Glomerular visceral epithelial cell (primary cell): ENCODE measurements at regions not wholly inside any gene's neighbourhood (a gene's known extent, or its start where the extent isn't known, plus 50 kb on each side); places are given as distances from the start of the nearest gene placed in this dataset.
A peak's percentile ranks its signal among the peaks of the same experiment; 100 is the strongest.
"Not testable (repeated sequence)": the region's sequence is repeated elsewhere in the genome, so short reads cannot be mapped to it uniquely, and the experiment has no call there.

Experiments used
- DNase-seq: peaks from one replicate; pipeline ENCODE4 v3.0.0-alpha.2; 2016; ENCODE audit errors: extremely low spot score

DNA sequence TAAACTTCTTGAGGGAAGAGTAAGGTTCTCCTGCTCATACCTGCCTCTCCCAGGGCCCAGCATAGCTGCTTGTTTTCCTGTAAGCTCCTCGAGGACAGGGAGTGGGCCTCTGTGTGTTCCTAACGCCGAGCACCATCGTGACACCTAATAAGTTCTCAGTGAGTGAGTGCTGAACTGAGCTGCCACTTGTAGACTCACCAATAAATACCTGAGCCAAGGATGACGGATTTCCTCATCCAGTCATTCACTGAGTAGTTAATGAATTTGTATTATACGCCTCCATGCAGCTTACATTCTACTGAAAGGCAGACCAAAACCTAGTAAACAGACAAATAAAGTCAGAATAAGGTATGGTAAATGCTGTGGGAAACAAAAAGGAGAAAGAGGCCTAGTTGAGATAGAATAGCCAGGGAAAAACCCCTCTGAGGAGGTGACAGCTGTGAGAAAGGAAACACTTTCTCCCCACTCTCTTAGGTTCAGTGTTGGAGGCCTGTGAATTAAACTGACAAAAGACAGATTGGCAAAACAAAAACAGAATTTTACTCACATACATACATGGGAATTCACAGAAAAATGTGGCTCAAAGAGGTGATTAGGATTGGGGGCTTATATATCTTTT lies 138.6 kb downstream of the B3GNT2 start:
- DNase-seq: no peak

DNA sequence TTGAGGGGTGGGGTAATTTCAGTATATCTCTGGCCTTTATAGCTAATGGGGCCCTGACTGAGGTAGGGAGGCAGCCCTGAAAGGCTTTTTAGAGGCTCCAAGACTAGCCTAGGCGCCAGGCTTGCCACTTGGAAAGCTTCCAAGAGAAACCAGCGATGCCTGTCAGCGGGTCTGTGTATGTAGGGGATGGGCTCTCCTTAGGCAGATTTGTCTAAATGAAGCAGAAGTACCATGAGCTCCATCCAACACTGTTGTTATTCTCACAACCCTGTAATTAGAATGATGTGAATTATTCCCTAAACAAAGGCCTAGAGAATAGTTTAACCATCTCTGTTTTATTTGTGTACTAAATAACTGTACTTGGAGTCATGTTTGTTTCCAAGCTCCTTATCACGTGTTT lies 138.1 kb downstream of the B3GNT2 start:
- peak; percentile 7 for DNase-seq

DNA sequence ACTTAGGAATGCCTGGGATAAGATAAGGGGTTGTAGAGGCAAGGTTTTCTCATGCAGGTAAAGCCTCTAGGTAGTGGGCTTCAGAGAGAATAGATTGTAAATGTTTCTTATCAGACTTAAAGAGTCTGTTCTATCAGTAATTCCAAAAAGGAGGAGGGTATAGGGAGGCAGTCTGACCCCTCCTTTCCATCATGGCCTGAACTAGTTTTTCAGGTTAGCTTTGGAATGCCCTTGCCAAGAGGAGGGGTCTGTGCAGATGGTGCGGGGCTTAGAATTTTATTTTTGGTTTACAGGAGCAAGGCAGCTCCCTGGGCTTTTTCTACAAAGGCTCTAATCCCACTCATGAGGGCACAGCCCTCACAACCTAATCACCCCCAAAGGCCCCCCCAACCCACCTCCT lies 135.0 kb downstream of the B3GNT2 start:
- no peak for DNase-seq

DNA sequence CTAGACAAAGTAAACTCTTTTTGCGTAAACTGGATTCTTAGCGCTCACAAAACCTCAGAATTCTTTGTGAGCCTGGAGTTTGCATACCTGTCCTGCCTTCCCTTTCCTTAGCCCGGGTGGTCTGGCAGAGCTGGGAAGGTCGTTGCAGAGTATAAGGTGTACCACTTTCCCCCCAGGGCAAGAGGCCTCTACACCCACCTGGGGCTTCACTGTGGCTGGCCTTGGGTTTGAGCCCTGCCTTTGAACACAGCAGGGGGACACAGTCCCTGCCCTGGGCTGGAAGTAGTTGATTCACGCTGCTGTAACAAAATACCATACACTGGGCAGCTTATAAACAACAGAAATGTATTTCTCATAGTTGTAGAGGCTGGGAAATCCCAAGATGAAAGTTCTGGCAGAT lies 133.9 kb downstream of the B3GNT2 start:
- no peak for DNase-seq

DNA sequence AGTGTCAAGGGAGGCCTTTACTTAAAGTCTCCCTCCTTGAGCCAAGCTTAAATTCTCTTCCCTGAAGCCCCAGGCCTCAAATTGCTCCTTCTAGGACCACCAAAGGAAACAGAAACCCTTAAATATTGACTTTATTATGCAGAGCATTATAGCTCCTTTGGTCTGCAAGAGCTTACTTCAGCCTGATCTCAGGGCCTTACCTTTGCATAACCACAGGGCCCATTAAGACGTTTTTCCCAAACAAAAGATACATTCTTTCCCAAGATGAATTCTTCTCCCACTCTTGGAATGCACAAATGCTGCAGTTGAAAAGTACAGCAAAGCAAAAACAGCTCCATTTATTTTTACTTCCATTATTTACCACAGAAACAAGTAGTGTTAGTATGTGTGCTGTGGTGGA lies 130.8 kb downstream of the B3GNT2 start:
- no peak for DNase-seq

DNA sequence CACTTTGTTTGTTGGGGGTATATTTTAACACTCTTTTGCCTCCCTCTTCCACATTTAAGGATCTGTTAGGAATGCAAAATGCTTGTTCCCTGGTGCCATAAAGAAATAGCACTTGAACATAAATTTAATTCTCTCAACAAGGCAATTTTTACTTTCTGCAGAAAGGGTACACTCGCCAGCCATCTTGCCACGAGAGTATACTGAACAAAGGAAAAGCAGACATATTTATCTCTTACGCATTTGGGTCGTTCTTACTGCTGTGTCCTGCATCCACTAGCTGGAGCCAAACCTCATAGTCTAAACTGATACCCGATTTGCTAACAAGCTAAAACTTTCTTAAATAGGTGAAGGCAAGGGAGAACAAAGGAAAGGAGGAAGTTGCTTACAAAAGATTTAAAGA lies 129.5 kb downstream of the B3GNT2 start:
- no peak for DNase-seq

DNA sequence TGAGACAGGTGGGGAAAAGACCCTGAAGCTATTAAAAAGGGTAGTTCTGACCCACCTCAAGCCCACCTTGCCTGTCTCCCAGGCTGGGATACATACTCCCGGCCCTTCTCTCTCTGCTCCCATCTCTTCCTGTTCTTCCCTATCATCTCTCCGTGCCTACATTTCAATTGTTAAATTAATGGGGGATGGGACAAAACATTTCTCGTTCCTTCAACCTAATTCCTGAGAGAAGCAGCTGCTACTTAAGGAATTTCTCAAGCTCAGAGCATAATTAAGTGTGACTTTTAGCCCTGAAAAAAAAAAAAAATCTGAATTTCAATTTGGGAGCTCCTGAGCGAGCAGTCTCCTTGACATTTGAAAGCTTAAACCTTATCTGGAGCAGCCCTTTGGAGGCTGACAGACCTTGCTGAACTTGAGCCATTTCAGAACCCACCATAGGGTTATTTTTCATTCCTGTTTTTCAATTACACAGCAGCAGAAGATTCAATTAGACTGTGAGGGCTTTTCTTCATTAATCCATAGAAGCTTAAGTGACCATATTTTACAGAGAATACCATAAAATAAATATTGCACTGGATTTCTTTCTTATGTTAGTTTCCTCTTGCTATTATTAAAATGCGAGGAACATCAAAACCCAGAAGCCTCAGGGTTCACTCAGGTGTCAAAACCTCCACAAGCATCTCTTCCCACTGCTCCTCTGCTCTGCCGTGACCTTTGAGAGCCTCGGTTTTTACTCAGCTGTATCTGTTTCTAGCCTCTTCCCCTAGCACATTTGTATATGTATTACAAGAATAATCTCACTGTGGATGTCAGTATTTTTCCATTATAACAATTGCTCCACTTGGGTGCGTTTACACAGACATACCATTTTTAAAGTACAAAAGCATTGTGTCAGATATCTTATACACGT lies 125.7 kb downstream of the B3GNT2 start:
- no peak for DNase-seq

DNA sequence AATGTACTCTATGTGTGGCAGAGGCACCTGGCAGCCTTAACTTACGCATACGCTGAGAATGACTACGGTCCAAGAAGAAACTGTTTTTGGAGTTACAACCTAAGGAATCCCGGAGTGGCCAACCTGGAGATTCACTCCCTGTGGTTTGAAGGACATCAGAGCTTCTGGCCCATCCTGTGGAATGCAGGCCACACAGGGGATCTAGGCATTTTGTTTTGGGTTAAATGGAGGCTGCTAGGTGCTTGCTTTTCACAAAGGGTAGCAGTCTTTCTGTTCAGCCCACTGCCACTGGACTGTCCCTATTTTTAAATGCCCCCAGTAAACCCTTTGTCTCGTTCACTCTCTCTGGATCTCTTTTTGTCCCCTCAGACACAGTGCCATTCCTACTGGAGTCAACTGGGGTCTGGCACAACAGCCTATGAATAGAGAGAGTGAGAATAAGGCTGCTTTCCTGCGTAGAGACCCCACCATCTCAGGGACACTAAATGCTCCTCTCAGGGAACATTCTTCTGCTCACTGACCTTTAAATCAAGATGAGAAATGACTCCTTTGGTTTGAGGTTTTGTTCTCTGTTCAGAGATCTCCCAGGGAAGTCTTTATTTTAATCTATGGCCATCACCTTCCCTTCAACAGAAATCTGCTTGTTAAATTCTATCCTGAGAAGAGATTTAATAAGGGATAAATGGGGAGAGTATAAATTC lies 124.9 kb downstream of the B3GNT2 start:
- no peak for DNase-seq

DNA sequence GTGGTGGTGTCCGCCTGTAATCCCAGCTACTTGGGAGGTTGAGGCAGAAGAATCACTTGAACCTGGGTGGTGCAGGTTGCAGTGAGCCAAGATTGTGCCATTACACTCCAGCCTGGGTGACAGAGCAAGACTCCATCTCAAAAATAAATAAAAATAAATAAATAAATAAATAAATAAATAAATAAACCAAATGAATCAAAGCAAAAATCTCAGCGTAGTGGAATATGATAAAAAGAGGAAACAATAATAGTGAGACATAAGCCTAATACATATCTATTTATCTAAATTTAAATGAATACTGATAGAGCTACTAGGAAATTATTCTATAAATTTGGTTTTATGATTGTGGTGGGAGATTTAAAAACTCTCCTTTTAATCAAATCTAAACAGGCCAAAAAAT lies 124.2 kb downstream of the B3GNT2 start:
- DNase-seq: not testable (repeated sequence)

DNA sequence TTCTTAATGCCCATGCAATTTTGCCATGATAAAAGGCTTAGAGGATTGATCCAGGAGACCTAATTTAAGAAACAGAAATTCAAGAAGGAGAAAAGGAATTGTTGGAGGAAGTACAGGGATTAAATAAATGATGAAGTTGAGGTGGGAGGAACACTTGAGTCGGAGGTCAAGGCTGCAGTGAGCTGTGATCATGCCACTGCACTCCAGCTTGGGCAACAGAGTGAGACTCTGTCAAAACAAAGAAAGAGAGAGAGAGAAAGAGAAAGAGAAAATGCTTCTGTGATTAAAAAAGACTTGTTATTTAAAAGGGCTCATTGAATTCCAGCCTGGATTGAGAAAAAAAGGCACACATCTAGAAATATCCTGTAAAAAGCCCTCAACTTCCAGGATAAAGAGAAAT lies 123.2 kb downstream of the B3GNT2 start:
- DNase-seq: no peak

DNA sequence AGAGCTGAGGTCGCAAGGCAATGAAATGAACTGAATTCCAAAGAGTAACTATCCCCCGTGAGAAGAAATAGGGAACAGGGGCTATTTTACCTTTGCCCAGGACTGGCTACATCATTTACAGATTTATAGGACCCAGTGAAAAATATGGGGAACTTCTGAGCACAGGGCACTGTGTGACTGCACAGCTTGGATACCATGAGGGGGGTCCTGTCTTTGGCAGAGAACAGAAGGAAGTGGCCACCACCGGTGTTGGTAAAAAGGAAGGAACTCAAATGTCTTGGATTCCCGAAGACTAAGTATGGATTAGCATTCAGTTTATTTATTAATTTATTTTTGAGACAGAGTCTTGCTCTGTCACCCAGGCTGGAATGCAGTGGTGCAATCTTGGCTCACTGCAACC lies 119.6 kb downstream of the B3GNT2 start:
- no peak for DNase-seq

DNA sequence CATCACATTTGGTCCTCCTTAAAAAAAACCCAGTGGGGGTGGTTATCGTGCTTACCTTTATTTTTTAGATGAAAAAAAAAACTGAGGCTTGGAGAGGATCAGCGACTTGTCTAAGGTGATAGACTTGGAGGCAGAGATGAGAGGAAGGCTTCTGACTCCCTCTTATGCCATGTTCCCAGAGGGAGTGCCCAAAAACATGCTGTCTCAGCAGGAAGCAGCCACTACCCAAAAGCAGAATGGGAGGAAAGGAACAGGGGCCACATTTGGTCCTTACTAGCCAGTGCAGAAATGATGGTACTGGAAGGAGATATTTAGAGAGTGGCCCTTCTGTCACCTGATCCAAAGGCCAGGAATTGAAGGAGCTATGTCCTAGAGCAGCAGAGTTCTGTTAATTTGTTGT lies 118.4 kb downstream of the B3GNT2 start:
- no peak for DNase-seq

DNA sequence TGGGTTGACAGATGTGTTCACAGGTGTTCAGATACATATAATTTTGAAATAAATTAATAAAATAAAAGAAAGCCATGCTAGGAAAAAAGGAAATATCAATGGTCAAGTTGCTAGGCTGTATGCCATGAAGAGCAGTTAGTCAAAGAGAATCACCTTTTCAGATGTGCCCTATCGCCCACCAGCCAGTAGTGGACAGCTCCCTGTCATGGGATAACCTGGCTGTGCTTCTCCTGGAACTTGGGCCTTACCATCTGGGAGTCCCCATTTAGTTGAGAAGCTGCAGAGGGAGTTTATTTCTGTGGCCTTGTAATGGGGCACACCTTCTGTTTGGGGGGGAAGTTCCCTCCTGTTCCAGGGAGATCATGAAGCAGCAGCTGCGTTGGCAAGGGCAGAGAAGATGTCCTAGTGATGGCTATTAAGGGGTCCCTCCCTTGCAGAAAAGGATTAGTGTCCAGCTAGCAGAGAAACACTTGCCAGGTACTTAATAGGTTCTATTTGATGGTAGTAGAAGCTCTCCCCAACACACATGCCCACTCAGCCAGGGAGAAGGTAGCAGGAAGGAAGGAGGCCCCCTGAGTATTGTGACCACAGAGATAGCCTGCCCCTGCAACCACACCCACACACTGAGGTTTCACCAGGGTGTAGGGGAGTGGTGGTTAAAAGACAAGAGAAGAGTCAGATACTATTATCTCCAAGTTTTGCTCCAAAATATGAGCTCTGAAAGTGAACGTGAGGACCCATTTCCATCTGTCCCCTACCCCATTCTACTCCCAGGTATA lies 117.7 kb downstream of the B3GNT2 start:
- DNase-seq: no peak

DNA sequence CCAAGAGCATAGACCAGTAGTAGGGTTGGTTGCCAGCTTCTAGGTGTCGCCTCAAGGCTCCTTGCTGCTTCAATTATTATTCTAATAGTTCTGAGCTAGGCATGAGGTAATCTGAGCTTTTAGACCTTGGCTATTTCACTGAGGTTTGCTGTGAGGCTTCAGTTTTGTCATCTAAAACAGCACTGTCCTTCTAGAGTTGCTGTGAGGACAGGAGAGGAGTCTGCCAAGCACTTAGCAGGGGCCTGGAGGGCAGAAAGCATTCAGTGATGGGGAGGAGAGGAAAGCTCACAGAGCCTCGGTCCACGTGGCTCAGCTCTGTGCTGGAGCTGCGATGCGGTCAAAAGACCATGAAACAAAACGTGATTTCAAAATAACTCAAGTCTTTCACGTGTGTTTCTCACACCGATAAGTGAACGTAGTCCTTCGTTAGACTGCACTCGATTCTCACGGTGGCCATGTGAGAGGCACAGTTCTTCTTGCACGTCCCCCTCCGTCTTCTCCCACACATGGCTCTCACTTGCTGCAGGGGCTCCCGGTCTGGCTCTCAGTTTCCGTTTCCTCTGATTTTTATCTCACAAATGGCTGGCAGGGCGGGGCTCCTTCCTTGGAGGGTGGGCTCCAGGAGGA lies 113.7 kb downstream of the B3GNT2 start:
- DNase-seq: no peak

DNA sequence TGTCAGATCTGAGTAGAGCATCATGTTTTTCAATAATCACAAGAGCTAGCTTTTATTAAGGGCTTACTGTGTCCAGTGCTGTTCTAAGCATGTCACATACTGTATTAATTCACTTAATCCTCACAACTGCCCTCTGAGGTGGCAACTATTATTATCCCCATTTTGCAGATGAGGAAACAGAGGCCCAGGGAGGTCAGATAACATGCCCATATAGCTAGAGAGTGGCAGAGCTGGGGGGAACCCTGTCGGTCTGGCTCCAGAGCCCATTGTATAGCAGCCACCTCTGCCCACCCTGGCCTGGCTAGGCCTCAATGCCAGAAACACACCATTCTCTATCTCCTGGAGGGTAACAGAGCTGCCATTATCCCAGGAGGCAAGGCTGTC lies 113.2 kb downstream of the B3GNT2 start:
- DNase-seq: no peak

DNA sequence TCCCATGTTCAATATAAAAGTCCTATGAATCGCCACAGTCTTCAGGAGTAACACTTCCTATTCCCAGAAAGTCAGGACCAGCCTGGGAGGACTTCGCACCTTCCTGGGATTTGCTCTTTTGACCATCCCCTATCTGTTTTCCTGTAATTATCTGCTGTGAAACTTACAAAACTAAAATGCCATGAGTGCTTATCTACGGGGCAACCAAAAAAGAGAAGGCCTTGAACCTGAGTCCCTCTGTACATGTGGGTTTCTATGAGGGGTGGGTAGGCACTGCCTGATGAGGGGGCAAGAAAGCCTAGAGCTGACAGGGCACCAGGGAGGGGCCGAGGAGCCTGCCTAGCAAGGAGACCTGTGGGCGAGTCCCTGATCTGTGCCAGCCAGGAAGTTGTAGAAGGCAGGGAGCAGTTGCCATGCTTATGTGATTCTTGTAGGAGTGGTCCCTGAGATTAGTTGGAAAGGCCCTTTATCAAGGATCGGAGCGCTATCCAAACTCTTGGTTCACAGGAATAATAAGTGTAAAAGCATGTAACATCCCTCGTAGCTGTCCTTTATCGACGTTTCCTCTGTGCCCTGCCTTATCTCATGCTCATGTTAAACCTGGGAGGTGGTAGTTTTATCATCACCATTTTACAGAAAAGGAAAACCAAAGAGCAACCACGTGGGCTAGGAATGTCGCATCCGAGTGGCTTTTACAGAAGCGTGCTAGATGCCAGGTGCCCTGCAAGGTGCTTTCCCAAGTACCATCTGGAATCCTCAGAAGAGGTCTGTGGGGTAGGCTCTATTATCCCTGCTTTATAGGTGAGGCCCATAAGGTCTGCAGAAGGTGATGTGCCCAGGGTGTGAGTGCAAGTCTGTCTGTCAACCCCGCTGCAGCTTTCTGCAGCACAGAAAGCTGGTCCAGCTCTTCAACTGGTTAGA lies 111.8 kb downstream of the B3GNT2 start:
- DNase-seq: no peak

DNA sequence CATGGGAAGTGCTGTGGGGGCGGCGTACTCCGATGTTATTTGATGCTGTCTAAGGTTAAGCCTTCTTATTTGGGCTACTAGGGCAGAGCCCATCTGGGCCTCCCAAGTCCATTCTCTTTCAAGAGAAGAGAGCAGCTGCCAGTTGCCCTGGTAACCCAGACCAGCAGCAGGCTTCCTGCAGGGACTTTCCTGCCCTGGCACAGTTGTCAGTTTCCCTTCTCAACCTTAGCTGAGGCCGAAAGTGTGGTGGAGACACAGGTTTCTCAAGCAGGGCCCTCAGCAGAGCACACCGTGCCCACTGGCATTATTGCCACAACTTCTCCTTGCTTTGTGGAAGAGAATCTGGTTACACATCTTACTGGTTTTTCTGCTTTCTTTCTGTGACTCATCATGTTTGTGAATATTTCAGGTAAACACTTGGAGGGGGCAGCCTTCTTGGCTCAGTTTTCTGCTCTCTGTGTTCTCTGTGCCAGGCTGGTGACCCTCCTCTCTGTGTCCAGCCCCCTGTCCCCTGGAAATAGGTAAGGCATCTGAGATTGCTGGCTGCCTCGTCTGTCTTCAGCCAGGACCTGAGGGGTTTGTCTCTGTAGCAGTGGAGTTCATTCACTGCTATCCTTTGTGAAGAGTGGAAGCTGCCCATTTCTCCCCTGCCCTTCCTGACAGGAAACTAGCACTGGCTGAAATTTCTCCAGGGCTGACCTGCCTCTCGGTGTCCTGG lies 111.0 kb downstream of the B3GNT2 start:
- DNase-seq: no peak

DNA sequence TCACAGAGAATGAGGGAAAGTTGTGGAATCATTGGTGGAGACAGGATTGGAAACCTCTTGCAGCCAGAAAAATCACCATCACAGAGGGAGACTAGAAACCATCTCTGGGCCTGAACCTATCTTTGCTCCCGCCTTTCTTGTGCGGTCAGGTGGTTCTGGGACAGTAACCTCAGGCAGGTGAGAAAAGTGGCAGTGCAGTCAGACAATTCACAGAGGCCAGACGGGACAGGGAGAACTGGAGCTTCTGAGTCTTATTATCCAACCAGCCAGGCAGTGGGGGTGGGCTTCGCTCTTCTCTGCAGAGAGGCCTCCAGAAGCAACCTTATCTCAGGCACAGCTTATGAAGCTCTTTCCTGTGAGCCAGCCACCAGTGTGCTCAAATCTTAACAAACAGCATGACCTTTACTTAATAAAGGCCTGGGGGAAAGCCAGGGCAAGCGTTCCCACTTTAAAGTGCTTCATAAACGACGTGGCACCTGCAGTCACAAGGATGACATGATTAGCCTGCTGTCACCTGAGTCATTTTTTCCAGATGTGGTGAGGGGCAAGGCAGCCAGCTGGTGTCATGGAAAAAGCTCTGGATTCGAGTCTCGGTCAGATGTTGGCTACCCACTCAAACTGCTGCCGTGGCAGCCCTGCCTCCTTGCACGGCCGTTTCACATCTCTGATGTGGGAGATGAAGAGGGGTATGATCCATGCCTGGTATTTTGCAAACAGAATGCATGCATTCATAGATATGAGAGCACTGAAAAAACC lies 109.7 kb downstream of the B3GNT2 start:
- no peak for DNase-seq
